ENCODE measurements at regions not wholly inside any gene's neighbourhood (a gene's known extent, or its start where the extent isn't known, plus 50 kb on each side); places are given as distances from the start of the nearest gene placed in this dataset.
A peak's percentile ranks its signal among the peaks of the same experiment; 100 is the strongest.
"Not testable (repeated sequence)": the region's sequence is repeated elsewhere in the genome, so short reads cannot be mapped to it uniquely, and the experiment has no call there.

- not testable (repeated sequence) for DNase-seq (ENCODE audit: low read depth in 2 of 2)
These were observed 55.9 kb upstream of the ACSM6 start for GRCh38 chr10:95137990-95138625.

- DNase-seq (ENCODE audit: low read depth in 2 of 2), result no peak
These were observed 59.5 kb upstream of the ACSM6 start for GRCh38 chr10:95134490-95134889.

GRCh38 chr10:95133997-95134396, 60.0 kb upstream of the ACSM6 start:
- DNase-seq (ENCODE audit: low read depth in 2 of 2), result no peak

- peak; percentile 21 to 26 for DNase-seq (ENCODE audit: low read depth in 2 of 2)
These were observed 60.9 kb upstream of the ACSM6 start for GRCh38 chr10:95133016-95133752.

- not testable (repeated sequence) for DNase-seq (ENCODE audit: low read depth in 2 of 2)
These were observed 61.1 kb upstream of the CYP2C8 start for GRCh38 chr10:95130429-95130828.

- DNase-seq (ENCODE audit: low read depth in 2 of 2), result no peak
These were observed 56.3 kb upstream of the CYP2C8 start for GRCh38 chr10:95125582-95125981.

- no peak for DNase-seq (ENCODE audit: low read depth in 2 of 2)
These were observed 53.4 kb upstream of the CYP2C8 start for GRCh38 chr10:95122736-95123135.

- no peak for DNase-seq (ENCODE audit: low read depth in 2 of 2)
These were observed 52.6 kb upstream of the CYP2C8 start for GRCh38 chr10:95121904-95122303.
